Nephron progenitor cell (in vitro differentiated cells): ENCODE measurements at regions not wholly inside any gene's neighbourhood (a gene's known extent, or its start where the extent isn't known, plus 50 kb on each side); places are given as distances from the start of the nearest gene placed in this dataset.

Source experiments
- DNase-seq: peaks from one replicate; pipeline ENCODE4 v3.0.0; 2021
- H3K27ac Mint-ChIP-seq: 2 replicates; pipeline ENCODE4 v1.8.0; 2021; ENCODE audit warnings: mild to moderate bottlenecking, moderate library complexity, mixed read lengths
- H3K27me3 Mint-ChIP-seq: 2 replicates; pipeline ENCODE4 v1.8.0; 2021; ENCODE audit warnings: mild to moderate bottlenecking, low read depth, mixed read lengths; ENCODE audit not compliant: poor library complexity
- H3K36me3 Mint-ChIP-seq: 2 replicates; pipeline ENCODE4 v1.8.0; 2021; ENCODE audit warnings: low read depth, mixed read lengths
- H3K4me1 Mint-ChIP-seq: 2 replicates; pipeline ENCODE4 v1.8.0; 2021; ENCODE audit warnings: mixed read lengths
- H3K4me3 Mint-ChIP-seq: 2 replicates; pipeline ENCODE4 v1.8.0; 2021; ENCODE audit warnings: mild to moderate bottlenecking, moderate library complexity, mixed read lengths
- H3K9me3 Mint-ChIP-seq: 2 replicates; pipeline ENCODE4 v1.8.0; 2021; ENCODE audit warnings: mild to moderate bottlenecking, moderate library complexity, mixed read lengths
- CTCF ChIP-seq: fragments of 200-600 bp; sonication (generic); IDR thresholded peaks from 2 replicates; pipeline ENCODE4 v1.5.0; 2021; ENCODE audit warnings: antibody characterized with exemption

GRCh38 chrX:129249563-129249962 lies 273.7 kb downstream of the SMARCA1 start:
- Mint-ChIP-seq H3K4me3 (no peak overlapping the region), H3K27ac (no peak overlapping the region), H3K27me3 (no peaks in the 10 kb centered on the region), H3K4me1 (no peaks in the 10 kb centered on the region), H3K36me3 (peaks cover 10% of the 10 kb centered on the region), H3K9me3 (peaks cover 37% of the 10 kb centered on the region)
- DNase-seq: no peak
- no peak for TF ChIP-seq CTCF

- no peak for DNase-seq
- H3K27ac Mint-ChIP-seq: no peak overlapping the region
- H3K9me3 Mint-ChIP-seq: peaks cover 35% of the 10 kb centered on the region
- TF ChIP-seq CTCF: no peak
- H3K4me3 Mint-ChIP-seq: no peak overlapping the region
- H3K36me3 Mint-ChIP-seq: peaks cover 5% of the 10 kb centered on the region
- H3K4me1 Mint-ChIP-seq: no peaks in the 10 kb centered on the region
- no peaks in the 10 kb centered on the region for H3K27me3 Mint-ChIP-seq
Measured at GRCh38 chrX:129247642-129248041, 275.6 kb downstream of the SMARCA1 start.

GRCh38 chrX:129239371-129239770 lies 283.9 kb downstream of the SMARCA1 start:
- H3K27ac Mint-ChIP-seq: no peak overlapping the region
- no peak overlapping the region for H3K4me3 Mint-ChIP-seq
- H3K9me3 Mint-ChIP-seq: peaks cover 33% of the 10 kb centered on the region
- H3K4me1 Mint-ChIP-seq: peaks cover 5% of the 10 kb centered on the region
- no peak for TF ChIP-seq CTCF
- DNase-seq: no peak
- peaks cover 14% of the 10 kb centered on the region for H3K36me3 Mint-ChIP-seq
- no peaks in the 10 kb centered on the region for H3K27me3 Mint-ChIP-seq

GRCh38 chrX:129238011-129238410 lies 285.3 kb downstream of the SMARCA1 start:
- H3K27me3 Mint-ChIP-seq: peaks cover 2% of the 10 kb centered on the region
- H3K4me3 Mint-ChIP-seq: no peak overlapping the region
- DNase-seq: no peak
- H3K9me3 Mint-ChIP-seq: peaks cover 21% of the 10 kb centered on the region
- H3K36me3 Mint-ChIP-seq: peaks cover 14% of the 10 kb centered on the region
- H3K4me1 Mint-ChIP-seq: peaks cover 5% of the 10 kb centered on the region
- no peak for TF ChIP-seq CTCF
- peak overlapping the region; percentile 28 for H3K27ac Mint-ChIP-seq

GRCh38 chrX:129235903-129236302 lies 287.4 kb downstream of the SMARCA1 start:
- Mint-ChIP-seq H3K4me1 (peaks cover 15% of the 10 kb centered on the region), H3K36me3 (peaks cover 9% of the 10 kb centered on the region), H3K9me3 (peaks cover 14% of the 10 kb centered on the region), H3K4me3 (no peak overlapping the region), H3K27ac (no peak overlapping the region), H3K27me3 (peaks cover 4% of the 10 kb centered on the region)
- DNase-seq: no peak
- no peak for TF ChIP-seq CTCF

GRCh38 chrX:129233786-129234185 lies 289.5 kb downstream of the SMARCA1 start:
- no peaks in the 10 kb centered on the region for H3K9me3 Mint-ChIP-seq
- no peak for TF ChIP-seq CTCF

More at GRCh38 chrX:129233786-129234185, 289.5 kb downstream of the SMARCA1 start:
- Mint-ChIP-seq H3K27ac (no peak overlapping the region), H3K4me3 (no peak overlapping the region), H3K27me3 (peaks cover 6% of the 10 kb centered on the region), H3K36me3 (no peaks in the 10 kb centered on the region), H3K4me1 (peaks cover 17% of the 10 kb centered on the region)
- DNase-seq: no peak
